GM21515 (cell line): ENCODE measurements at regions not wholly inside any gene's neighbourhood (a gene's known extent, or its start where the extent isn't known, plus 50 kb on each side); places are given as distances from the start of the nearest gene placed in this dataset.

ENCODE experiments used
- ATAC-seq: cut with Tn5 transposase; IDR thresholded peaks from one replicate; pipeline ENCODE4 v1.9.1; 2021; ENCODE audit not compliant: unreplicated experiment

DNA sequence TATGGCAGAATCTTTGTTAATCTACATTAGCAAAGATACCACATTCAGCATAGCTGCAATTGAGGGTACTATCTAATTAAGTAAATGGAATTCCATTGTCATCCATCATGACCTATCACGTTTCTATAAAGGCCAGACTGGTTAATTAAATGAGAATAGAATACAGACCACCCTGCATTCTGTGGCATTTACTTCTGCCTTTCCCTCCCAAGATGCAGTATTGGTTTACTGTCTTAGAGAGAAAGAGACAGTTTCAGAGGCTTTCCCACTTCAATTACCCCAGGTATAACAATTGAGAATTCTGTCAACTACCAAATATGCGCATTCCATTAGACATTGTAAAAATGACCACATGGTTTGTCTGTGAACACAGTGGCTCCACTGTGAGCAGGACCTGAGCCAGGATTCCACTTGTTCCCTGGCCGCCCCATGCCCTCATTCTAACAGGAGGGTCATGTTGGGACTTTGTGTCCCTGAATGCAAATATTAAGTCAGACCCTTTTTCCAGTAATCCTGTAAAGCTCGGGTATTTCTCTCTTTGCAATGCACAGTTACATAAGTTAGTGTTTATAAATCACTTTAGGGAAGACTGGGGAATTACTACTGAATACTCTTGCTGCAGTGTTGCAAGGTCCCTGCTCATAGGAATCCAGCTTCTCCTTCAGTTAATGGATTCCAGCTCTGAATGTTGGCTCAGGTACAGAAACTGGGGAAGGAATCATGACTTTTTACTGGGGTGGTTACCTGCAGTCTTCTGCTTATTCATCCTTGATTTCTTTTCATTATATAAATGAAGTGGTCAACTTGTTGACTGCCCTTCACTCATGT lies 261.0 kb downstream of the PDGFC start:
- ATAC-seq = no peak

- ATAC-seq = no peak
Observed at GRCh38 chr4:156705311-156705710, 266.3 kb downstream of the PDGFC start.

- ATAC-seq = no peak
Observed at GRCh38 chr4:156695163-156695562, 276.4 kb downstream of the PDGFC start.

- no peak for ATAC-seq
Observed at GRCh38 chr4:156694413-156694812, 277.2 kb downstream of the PDGFC start.

- no peak for ATAC-seq
Observed at GRCh38 chr4:156693557-156693956, 278.0 kb downstream of the PDGFC start.

DNA sequence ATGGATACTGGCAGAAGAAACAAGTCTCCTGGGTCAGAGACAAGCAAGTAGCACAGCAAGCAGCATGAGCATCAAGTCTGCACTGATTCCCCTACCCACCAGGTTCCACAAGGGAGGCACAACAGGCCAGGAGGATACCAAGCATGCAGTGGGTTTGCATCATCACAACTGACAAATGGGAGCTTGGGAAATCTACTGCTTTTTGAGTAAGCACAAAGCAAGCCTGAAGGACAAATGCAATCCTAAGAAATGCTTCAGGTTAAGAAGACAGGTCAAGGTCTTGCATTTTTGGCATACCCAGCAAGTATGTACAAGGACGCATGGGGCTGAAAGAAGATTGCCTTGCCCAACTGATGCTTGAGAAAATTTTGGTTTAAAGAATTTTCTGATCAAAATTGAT lies 279.6 kb downstream of the PDGFC start:
- no peak for ATAC-seq

- ATAC-seq = no peak
Observed at GRCh38 chr4:156690572-156690971, 281.0 kb downstream of the PDGFC start.

DNA sequence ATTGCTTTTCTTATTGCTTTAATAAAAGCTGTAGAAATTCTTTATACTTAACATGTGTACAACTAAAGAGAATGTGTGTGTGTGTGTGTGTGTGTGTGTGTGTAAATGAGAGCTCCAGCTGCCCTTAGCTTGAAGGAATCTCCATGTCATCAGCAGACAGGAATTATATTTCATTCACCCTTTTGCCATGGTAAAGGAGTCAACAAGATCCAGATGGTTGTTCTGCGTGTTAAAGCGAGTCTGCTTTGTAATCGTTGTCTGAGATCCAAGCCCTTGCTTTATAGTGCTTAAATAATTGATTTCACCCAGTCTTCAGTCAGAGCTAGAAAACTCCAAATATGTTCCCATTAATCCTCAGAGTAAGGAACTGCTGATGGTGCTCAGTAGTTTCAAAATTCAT lies 285.5 kb downstream of the PDGFC start:
- ATAC-seq = no peak

DNA sequence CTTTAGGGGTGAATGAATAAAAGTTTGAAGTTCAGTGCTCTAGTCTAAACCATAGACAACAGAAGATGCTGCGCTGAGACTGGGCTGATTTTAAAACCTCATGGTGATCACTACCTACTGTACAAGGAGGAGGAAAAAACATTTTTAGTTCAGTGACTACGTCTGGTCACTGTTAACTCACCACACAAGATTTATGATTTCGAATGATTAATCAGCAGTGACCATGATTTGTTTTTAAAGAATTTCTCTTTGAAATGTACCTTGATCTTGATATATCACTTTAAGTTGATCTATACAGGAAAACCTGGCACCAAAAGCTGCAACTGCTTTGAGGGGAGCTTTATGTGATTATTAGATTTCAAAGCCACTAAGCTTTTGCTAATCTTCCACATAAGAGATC lies 286.3 kb downstream of the PDGFC start:
- ATAC-seq = no peak

DNA sequence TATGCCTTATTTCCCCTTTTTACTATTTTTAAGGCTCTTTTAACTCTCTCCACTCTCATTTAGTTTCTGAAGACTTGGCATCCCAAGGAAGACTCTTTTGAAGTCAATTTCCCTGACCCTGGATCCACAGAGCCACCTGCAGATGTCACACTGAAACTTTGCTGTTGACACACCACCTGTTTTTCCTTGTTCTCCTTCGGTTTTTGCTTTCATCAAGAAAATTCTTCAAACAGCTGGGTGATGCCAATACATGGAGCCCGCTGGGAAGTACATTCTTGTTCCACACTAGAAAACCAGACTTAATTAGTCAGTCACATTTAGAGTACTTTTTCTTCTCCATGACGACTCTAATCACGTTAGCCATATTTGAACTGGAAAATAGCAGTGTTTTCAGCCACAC lies 293.9 kb downstream of the PDGFC start:
- ATAC-seq = no peak

DNA sequence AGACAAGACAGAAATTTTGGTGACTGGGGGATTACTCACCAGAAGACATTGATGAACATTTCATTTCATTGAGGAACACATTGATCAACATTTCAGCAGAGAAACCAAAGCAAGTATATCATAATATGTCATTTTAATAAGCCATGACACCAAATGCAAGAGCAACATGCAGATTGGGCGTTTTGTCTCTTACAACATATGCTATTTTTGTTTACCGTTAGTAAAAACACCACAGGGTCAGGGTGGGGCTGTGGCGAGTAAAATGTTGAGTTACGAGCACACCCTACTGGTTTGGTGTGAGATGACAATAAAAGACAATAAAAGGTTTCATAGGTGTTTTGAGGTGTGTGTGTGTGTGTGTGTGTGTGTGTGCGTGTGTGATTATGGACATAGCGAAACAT lies 294.5 kb downstream of the PDGFC start:
- ATAC-seq = peak; percentile 70

DNA sequence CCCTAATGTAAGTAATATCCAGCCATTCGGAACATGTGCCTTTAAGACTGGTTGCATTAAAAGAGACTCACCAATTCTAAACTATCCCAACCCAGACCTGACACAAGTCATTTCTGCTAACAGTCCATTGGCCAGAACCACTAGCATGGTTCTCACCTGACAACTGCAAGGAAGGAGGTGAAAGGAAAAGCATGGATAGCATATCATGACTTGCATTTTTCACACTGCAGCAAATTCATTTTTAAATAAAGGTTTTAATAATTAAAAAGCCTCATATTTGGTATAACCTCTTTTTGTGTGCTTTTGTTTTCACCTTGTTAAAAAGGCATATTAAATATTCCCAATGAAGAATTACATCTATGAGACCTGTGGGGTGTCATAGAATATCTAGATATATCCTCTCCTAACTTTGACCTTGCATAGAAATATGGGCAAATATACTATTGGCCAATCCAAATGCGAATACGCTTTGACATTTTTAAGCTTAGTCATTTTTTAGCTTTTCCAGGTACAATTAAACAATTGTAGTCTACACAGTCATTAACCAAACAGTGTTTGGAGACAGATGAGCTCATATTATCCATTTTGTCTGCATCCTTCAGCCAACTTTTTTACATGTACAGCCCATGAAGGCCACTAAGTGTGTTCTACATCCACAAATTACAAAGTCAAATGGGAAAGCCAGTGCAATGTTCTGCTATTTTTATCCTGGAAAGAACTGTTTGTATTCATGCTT lies 295.3 kb downstream of the PDGFC start:
- ATAC-seq = no peak

DNA sequence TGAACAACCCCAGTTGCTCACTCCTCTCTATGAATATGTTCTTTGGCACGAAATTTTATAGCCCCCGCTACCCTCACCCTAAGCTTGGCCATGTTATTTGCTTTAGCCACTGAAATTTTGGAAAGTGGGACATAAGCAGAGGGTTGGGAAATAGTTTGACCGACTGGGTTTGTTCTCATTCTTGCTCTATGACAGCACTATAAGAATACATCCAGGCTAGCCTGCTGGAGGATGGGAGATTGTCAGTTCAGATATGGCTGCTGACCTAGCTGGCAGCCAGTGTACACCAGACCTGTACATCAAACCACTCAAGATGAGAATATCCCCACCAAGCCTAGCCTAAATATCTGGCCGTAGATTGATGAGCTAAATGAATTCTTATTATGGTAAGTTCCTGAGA lies 298.1 kb downstream of the PDGFC start:
- ATAC-seq = no peak

GRCh38 chr4:156672492-156673305 lies 298.9 kb downstream of the PDGFC start:
- no peak for ATAC-seq

DNA sequence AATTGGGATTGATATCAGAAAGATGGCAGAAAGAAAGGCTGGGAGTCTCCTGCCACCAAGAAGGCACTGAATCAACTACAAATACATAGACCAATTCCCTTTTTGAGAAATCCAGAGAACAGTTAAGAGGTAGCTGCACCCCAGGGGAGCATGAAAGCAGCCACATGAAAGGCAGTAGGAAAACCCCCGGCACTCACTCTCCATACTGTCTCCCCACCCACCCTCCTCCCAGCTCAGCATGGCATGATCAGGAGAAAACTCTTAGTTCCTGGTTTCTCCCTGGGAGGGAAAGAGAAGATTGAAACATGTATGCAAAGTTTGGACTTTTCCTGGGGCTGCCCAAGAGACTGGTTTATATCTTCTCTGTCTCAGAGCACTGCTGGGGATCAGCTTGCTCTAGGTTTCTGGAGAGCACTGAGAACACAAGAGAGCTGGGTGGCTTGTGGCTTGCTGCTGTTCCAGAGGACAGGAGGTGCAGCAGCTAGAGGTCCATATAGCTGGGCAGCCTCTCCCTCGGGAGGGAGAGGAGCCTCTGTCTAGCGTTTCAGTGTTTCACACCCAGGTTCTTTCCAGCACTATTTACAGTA lies 305.7 kb downstream of the PDGFC start:
- no peak for ATAC-seq

GRCh38 chr4:156663663-156664062 lies 307.9 kb downstream of the PDGFC start:
- no peak for ATAC-seq

DNA sequence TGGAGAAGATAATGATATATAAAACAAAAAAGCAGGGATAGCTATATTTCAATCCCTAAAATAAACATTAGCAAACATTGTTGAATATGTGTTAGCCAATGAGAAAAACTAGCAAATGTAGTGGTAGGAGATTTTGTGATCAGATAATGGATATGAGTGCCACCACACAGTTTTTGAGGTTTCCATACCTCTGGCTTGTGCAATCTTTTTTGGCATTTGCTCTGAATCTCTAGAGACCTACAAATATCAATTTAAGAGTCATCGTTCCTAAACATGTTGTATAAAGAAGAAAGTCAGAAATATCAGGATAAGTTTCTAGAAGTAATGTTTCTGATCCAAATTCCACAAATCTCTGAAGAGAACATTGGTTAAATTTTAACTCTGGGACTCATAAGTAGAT lies 308.7 kb downstream of the PDGFC start:
- no peak for ATAC-seq

DNA sequence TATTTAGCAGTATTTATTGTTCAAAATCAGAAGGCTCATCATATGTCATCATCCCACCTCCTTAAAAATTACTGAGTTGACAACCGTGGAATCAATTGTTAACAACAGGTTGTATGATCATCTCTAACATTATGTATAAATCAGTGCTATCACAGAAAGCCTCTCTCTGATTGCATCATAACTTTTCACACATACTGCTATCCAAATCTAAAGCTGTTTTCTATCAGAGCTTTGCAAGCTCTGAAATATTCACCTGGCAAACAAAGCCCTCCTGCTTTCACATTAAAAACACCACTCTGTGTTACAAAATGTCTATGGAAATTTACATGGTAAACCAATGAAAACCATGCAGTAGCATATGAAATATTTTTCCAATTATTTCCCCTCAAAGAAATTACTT lies 310.0 kb downstream of the PDGFC start:
- no peak for ATAC-seq

DNA sequence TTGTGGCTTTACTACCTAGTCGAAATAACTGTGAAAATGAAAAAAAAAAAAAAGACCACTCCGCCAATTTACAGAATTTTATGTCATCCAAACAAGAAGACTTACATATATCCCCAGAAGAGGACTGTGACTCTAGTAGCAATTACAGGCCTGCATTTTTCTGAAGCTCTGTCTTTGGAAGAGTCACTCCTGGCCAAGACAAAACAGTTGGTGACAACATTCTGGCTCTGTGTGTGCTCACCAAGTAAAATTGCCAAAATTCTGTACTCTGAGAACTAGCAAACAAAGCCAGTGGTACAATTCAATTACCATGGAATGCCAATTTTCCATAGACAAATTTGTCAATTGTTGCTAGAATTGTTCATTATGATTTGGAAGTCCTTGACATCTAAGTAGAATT lies 311.1 kb downstream of the PDGFC start:
- ATAC-seq = no peak

- no peak for ATAC-seq
Observed at GRCh38 chr4:156659983-156660382, 311.6 kb downstream of the PDGFC start.

- ATAC-seq = no peak
Observed at GRCh38 chr4:156659570-156659969, 312.0 kb downstream of the PDGFC start.
